Endothelial cell (in vitro differentiated cells): ENCODE measurements at regions not wholly inside any gene's neighbourhood (a gene's known extent, or its start where the extent isn't known, plus 50 kb on each side); places are given as distances from the start of the nearest gene placed in this dataset.

Source experiments
- DNase-seq: peaks from one replicate; pipeline ENCODE4 v3.0.0; 2021; ENCODE audit warnings: low spot score
- H3K27ac Mint-ChIP-seq: one replicate; pipeline ENCODE4 v1.8.0; 2021; ENCODE audit warnings: mixed read lengths, inconsistent platforms; ENCODE audit not compliant: unreplicated experiment
- H3K27me3 Mint-ChIP-seq: one replicate; pipeline ENCODE4 v1.8.0; 2021; ENCODE audit warnings: mild to moderate bottlenecking, moderate library complexity, mixed read lengths, inconsistent platforms; ENCODE audit not compliant: unreplicated experiment
- H3K36me3 Mint-ChIP-seq: one replicate; pipeline ENCODE4 v1.8.0; 2021; ENCODE audit warnings: mild to moderate bottlenecking, low read depth, mixed read lengths, inconsistent platforms; ENCODE audit not compliant: unreplicated experiment
- H3K4me1 Mint-ChIP-seq: one replicate; pipeline ENCODE4 v1.8.0; 2021; ENCODE audit warnings: mild to moderate bottlenecking, mixed read lengths, inconsistent platforms; ENCODE audit not compliant: unreplicated experiment
- H3K4me3 Mint-ChIP-seq: one replicate; pipeline ENCODE4 v1.8.0; 2021; ENCODE audit warnings: mild to moderate bottlenecking, mixed read lengths, inconsistent platforms; ENCODE audit not compliant: unreplicated experiment
- H3K9me3 Mint-ChIP-seq: one replicate; pipeline ENCODE4 v1.8.0; 2021; ENCODE audit warnings: mixed read lengths, inconsistent platforms; ENCODE audit not compliant: unreplicated experiment
- TF ChIP-seq, protein P1 (sequence below): fragments of 200-600 bp; sonication (generic); IDR thresholded peaks from one replicate; pipeline ENCODE4 v1.5.0; 2021; ENCODE audit warnings: antibody characterized with exemption; ENCODE audit not compliant: unreplicated experiment

GRCh38 chr15:97037080-97037479 lies 706.6 kb downstream of the NR2F2 start:
- Mint-ChIP-seq H3K36me3 (no peaks in the 10 kb centered on the region), H3K4me1 (peaks cover 4% of the 10 kb centered on the region), H3K27ac (no peak overlapping the region), H3K27me3 (no peaks in the 10 kb centered on the region), H3K4me3 (no peak overlapping the region), H3K9me3 (no peaks in the 10 kb centered on the region)
- DNase-seq, result no peak
- TF ChIP-seq, protein P1, sequence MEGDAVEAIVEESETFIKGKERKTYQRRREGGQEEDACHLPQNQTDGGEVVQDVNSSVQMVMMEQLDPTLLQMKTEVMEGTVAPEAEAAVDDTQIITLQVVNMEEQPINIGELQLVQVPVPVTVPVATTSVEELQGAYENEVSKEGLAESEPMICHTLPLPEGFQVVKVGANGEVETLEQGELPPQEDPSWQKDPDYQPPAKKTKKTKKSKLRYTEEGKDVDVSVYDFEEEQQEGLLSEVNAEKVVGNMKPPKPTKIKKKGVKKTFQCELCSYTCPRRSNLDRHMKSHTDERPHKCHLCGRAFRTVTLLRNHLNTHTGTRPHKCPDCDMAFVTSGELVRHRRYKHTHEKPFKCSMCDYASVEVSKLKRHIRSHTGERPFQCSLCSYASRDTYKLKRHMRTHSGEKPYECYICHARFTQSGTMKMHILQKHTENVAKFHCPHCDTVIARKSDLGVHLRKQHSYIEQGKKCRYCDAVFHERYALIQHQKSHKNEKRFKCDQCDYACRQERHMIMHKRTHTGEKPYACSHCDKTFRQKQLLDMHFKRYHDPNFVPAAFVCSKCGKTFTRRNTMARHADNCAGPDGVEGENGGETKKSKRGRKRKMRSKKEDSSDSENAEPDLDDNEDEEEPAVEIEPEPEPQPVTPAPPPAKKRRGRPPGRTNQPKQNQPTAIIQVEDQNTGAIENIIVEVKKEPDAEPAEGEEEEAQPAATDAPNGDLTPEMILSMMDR, result no peak

- Mint-ChIP-seq H3K27ac (no peak overlapping the region), H3K9me3 (no peaks in the 10 kb centered on the region), H3K4me3 (no peak overlapping the region), H3K27me3 (no peaks in the 10 kb centered on the region), H3K4me1 (no peaks in the 10 kb centered on the region), H3K36me3 (no peaks in the 10 kb centered on the region)
- DNase-seq, result no peak
- TF ChIP-seq, protein P1, result no peak
These were observed 715.3 kb downstream of the NR2F2 start for GRCh38 chr15:97045666-97046421.

GRCh38 chr15:97052513-97052912 lies 722.0 kb downstream of the NR2F2 start:
- no peak overlapping the region for H3K4me3 Mint-ChIP-seq
- TF ChIP-seq, protein P1, result no peak
- no peak overlapping the region for H3K27ac Mint-ChIP-seq
- H3K27me3 Mint-ChIP-seq, result no peaks in the 10 kb centered on the region
- H3K4me1 Mint-ChIP-seq, result no peaks in the 10 kb centered on the region
- no peaks in the 10 kb centered on the region for H3K9me3 Mint-ChIP-seq
- H3K36me3 Mint-ChIP-seq, result no peaks in the 10 kb centered on the region
- DNase-seq, result no peak

- no peak for DNase-seq
- H3K27me3 Mint-ChIP-seq, result no peaks in the 10 kb centered on the region
- H3K4me3 Mint-ChIP-seq, result no peak overlapping the region
- no peaks in the 10 kb centered on the region for H3K4me1 Mint-ChIP-seq
- H3K9me3 Mint-ChIP-seq, result no peaks in the 10 kb centered on the region
- no peak overlapping the region for H3K27ac Mint-ChIP-seq
- H3K36me3 Mint-ChIP-seq, result no peaks in the 10 kb centered on the region
- TF ChIP-seq, protein P1, result no peak
These were observed 723.1 kb downstream of the NR2F2 start for GRCh38 chr15:97053635-97054034.

DNA sequence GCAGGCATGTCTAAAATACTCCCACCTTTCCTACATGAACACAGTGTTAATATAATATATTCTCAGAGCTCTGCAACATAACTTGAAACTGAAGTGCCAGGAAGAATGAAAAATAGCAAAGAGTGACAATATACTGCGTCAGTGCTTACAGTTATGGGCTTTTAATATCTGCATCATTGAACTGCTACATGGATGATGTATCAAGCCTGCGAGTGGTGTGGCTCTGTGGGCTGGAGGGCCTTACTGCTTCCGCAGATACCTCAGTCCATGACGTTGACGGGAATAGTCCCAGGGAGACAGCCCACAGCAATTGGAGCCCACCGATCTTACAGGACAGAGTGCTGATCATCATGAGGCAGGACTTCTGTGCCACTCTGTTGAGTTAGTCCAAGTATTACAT lies 727.0 kb downstream of the NR2F2 start:
- TF ChIP-seq, protein P1, result no peak
- Mint-ChIP-seq H3K4me3 (no peak overlapping the region), H3K4me1 (no peaks in the 10 kb centered on the region), H3K36me3 (no peaks in the 10 kb centered on the region), H3K9me3 (no peaks in the 10 kb centered on the region), H3K27me3 (no peaks in the 10 kb centered on the region), H3K27ac (no peak overlapping the region)
- no peak for DNase-seq
